NT2/D1 (cell line): ENCODE measurements at regions not wholly inside any gene's neighbourhood (a gene's known extent, or its start where the extent isn't known, plus 50 kb on each side); places are given as distances from the start of the nearest gene placed in this dataset.

Experiments used
- SUZ12 ChIP-seq: IDR thresholded peaks from 2 replicates; pipeline ENCODE4 v1.6.1; 2011; ENCODE audit not compliant: insufficient read length, insufficient read depth; ENCODE audit errors: extremely low read depth
- YY1 ChIP-seq: IDR thresholded peaks from 2 replicates; pipeline ENCODE4 v1.6.1; 2011; ENCODE audit not compliant: insufficient read length, insufficient read depth

DNA sequence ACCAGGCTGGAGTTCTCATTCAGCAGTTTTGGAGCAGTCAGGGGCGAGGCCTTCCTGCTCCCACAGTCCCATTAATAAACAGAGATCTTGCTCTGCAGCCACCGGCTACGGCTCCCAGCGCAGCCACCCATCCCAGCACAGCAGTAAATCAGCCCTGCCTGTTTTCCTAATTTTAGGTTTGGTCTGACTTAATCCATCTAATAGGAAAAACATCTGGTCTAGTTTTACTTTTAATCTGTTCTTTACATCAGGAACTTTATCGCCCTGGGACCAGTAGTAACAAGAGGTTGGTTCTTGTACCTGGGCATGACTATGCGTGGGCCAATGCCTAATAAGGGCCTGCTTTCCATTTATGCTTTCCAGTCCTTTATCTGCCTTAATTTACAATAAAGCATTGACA, 264.0 kb upstream of the DPH6 start:
- TF ChIP-seq YY1 (no peak), SUZ12 (no peak)
